22Rv1 (cell line): ENCODE measurements at regions not wholly inside any gene's neighbourhood (a gene's known extent, or its start where the extent isn't known, plus 50 kb on each side); places are given as distances from the start of the nearest gene placed in this dataset.

Source experiments
- ZFX ChIP-seq: fragments of 450-650 bp; IDR thresholded peaks from 2 replicates; pipeline ENCODE4 v1.6.1; 2017; ENCODE audit warnings: antibody characterized with exemption, borderline replicate concordance
- TF ChIP-seq, protein P1 (sequence below): fragments of 450-650 bp; IDR thresholded peaks from 2 replicates; pipeline ENCODE4 v1.5.1; 2017; ENCODE audit warnings: mild to moderate bottlenecking

GRCh38 chr17:63276821-63277220 lies 169.3 kb downstream of the CYB561 start:
- TF ChIP-seq, protein P1, sequence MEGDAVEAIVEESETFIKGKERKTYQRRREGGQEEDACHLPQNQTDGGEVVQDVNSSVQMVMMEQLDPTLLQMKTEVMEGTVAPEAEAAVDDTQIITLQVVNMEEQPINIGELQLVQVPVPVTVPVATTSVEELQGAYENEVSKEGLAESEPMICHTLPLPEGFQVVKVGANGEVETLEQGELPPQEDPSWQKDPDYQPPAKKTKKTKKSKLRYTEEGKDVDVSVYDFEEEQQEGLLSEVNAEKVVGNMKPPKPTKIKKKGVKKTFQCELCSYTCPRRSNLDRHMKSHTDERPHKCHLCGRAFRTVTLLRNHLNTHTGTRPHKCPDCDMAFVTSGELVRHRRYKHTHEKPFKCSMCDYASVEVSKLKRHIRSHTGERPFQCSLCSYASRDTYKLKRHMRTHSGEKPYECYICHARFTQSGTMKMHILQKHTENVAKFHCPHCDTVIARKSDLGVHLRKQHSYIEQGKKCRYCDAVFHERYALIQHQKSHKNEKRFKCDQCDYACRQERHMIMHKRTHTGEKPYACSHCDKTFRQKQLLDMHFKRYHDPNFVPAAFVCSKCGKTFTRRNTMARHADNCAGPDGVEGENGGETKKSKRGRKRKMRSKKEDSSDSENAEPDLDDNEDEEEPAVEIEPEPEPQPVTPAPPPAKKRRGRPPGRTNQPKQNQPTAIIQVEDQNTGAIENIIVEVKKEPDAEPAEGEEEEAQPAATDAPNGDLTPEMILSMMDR = no peak
- no peak for TF ChIP-seq ZFX
